GM12891 (cell line): ENCODE measurements at regions not wholly inside any gene's neighbourhood (a gene's known extent, or its start where the extent isn't known, plus 50 kb on each side); places are given as distances from the start of the nearest gene placed in this dataset.

ENCODE experiments used
- POLR2A ChIP-seq: IDR thresholded peaks from 2 replicates; pipeline ENCODE4 v1.6.1; 2011; ENCODE audit warnings: low read depth, low read length, control low read depth
- POLR2AphosphoS5 ChIP-seq: IDR thresholded peaks from 2 replicates; pipeline ENCODE4 v1.6.1; 2011; ENCODE audit warnings: low read depth, low read length, control low read depth

GRCh38 chr2:66684289-66684688 is 249.4 kb downstream of the MEIS1 start:
- TF ChIP-seq POLR2AphosphoS5 (no peak), POLR2A (no peak)
